Adrenal gland (tissue), 5 donors: ENCODE measurements at regions not wholly inside any gene's neighbourhood (a gene's known extent, or its start where the extent isn't known, plus 50 kb on each side); places are given as distances from the start of the nearest gene placed in this dataset.

ENCODE experiments used
- CTCF ChIP-seq, 6 experiments: fragments of 450-650 bp in 4 of 6; fragments of 200-600 bp in 2 of 6; sonication (generic) in 1 of 6; IDR thresholded peaks; 1 replicate in 5 of 6; 2 replicates in 1 of 6; pipeline versions ENCODE4 v1.5.1 to v1.8.0; 2016 to 2021; ENCODE audit warnings: antibody characterized with exemption in 6 of 6, mild to moderate bottlenecking in 2 of 6, moderate library complexity in 1 of 6
- POLR2A ChIP-seq, 2 donors: fragments of 450-650 bp; IDR thresholded peaks; one replicate each; pipeline ENCODE4 v1.6.1; 2017; ENCODE audit warnings: antibody characterized with exemption in 2 of 2, mild to moderate bottlenecking in 2 of 2, moderate library complexity in 1 of 2
- donor health status: DM: no; HTN: no; CAD: no.

- TF ChIP-seq CTCF (IDR thresholded peaks at IDR 0.05) (no peak), POLR2A (IDR thresholded peaks at IDR 0.05) (no peak)
Measured at GRCh38 chr16:76665571-76666275, 388.5 kb downstream of the CNTNAP4 start.
